GM08714 (cell line): ENCODE measurements at regions not wholly inside any gene's neighbourhood (a gene's known extent, or its start where the extent isn't known, plus 50 kb on each side); places are given as distances from the start of the nearest gene placed in this dataset.

Source experiments
- H3K4me3 ChIP-seq: fragments of 200-500 bp; sonication (Bioruptor generic); 2 replicates; pipeline ENCODE4 v1.5.1; 2014; ENCODE audit warnings: mild to moderate bottlenecking, low read length, inconsistent platforms
- ZNF274 ChIP-seq: IDR thresholded peaks from 2 replicates; pipeline ENCODE4 v1.6.1; 2012; ENCODE audit warnings: mild to moderate bottlenecking, low read depth, low read length

GRCh38 chr9:87137718-87138117 lies 190.4 kb upstream of the GAS1 start:
- no peak for TF ChIP-seq ZNF274
- no peak overlapping the region for H3K4me3 ChIP-seq

- H3K4me3 ChIP-seq = no peak overlapping the region
- no peak for TF ChIP-seq ZNF274
Measured at GRCh38 chr9:87138128-87139040, 191.1 kb upstream of the GAS1 start.

- TF ChIP-seq ZNF274 = no peak
- no peak overlapping the region for H3K4me3 ChIP-seq
Measured at GRCh38 chr9:87139099-87139730, 191.9 kb upstream of the GAS1 start.

GRCh38 chr9:87140142-87140541 lies 192.8 kb upstream of the GAS1 start:
- no peak overlapping the region for H3K4me3 ChIP-seq
- no peak for TF ChIP-seq ZNF274

- no peak for TF ChIP-seq ZNF274
- no peak overlapping the region for H3K4me3 ChIP-seq
Measured at GRCh38 chr9:87140605-87141109, 193.4 kb upstream of the GAS1 start.

- no peak overlapping the region for H3K4me3 ChIP-seq
- TF ChIP-seq ZNF274 = no peak
Measured at GRCh38 chr9:87141124-87141523, 193.8 kb upstream of the GAS1 start.

GRCh38 chr9:87146933-87147332 lies 199.6 kb upstream of the GAS1 start:
- TF ChIP-seq ZNF274 = no peak
- no peak overlapping the region for H3K4me3 ChIP-seq

GRCh38 chr9:87147839-87148238 lies 200.5 kb upstream of the GAS1 start:
- no peak overlapping the region for H3K4me3 ChIP-seq
- no peak for TF ChIP-seq ZNF274

- TF ChIP-seq ZNF274 = no peak
- H3K4me3 ChIP-seq = no peak overlapping the region
Measured at GRCh38 chr9:87148331-87149104, 201.2 kb upstream of the GAS1 start.

GRCh38 chr9:87149799-87150198 lies 202.5 kb upstream of the GAS1 start:
- no peak overlapping the region for H3K4me3 ChIP-seq
- TF ChIP-seq ZNF274 = no peak

- no peak for TF ChIP-seq ZNF274
- H3K4me3 ChIP-seq = no peak overlapping the region
Measured at GRCh38 chr9:87152256-87152655, 204.9 kb upstream of the GAS1 start.

GRCh38 chr9:87156247-87156646 lies 208.9 kb upstream of the GAS1 start:
- TF ChIP-seq ZNF274 = no peak
- H3K4me3 ChIP-seq = no peak overlapping the region

GRCh38 chr9:87157366-87158031 lies 210.2 kb upstream of the GAS1 start:
- H3K4me3 ChIP-seq = no peak overlapping the region
- no peak for TF ChIP-seq ZNF274

GRCh38 chr9:87158765-87159164 lies 211.5 kb upstream of the GAS1 start:
- no peak for TF ChIP-seq ZNF274
- no peak overlapping the region for H3K4me3 ChIP-seq
